ENCODE measurements at regions not wholly inside any gene's neighbourhood (a gene's known extent, or its start where the extent isn't known, plus 50 kb on each side); places are given as distances from the start of the nearest gene placed in this dataset.

- TF ChIP-seq CTCF (conservative IDR thresholded peaks at IDR 0.05; ENCODE audit: low read depth, low read length) (no peak), EZH2 (IDR thresholded peaks at IDR 0.05; ENCODE audit: low read length, unreplicated experiment) (no peak), EZH2phosphoT487 (IDR thresholded peaks at IDR 0.05; ENCODE audit: borderline replicate concordance, low read length) (no peak)
These were observed 599.8 kb downstream of the AJAP1 start for GRCh38 chr1:5254131-5254725.
